Esophagus muscularis mucosa (tissue), 4 donors: ENCODE measurements at regions not wholly inside any gene's neighbourhood (a gene's known extent, or its start where the extent isn't known, plus 50 kb on each side); places are given as distances from the start of the nearest gene placed in this dataset.

Source experiments
- DNase-seq: peaks from one replicate; pipeline ENCODE4 v3.0.0-alpha.2; 2017; ENCODE audit errors: extremely low spot score
- H3K27ac ChIP-seq, 4 donors: fragments of 200-600 bp; sonication (generic); replicated peaks in 1 of 4; 1 replicate in 3 of 4; 2 replicates in 1 of 4; pipeline ENCODE4 v1.5.1; 2016 to 2019; ENCODE audit warnings: mild to moderate bottlenecking in 1 of 4
- H3K27me3 ChIP-seq, 4 donors: fragments of 200-600 bp; sonication (generic); one replicate each; pipeline versions ENCODE4 v1.5.1 to v1.6.0; 2016 to 2019
- H3K36me3 ChIP-seq, 4 donors: fragments of 200-600 bp; sonication (generic); one replicate each; pipeline ENCODE4 v1.5.1; 2016 to 2019
- H3K4me1 ChIP-seq, 4 donors: fragments of 200-600 bp; sonication (generic); one replicate each; pipeline ENCODE4 v1.5.1; 2016 to 2019
- H3K4me3 ChIP-seq, 4 donors: fragments of 200-600 bp; sonication (generic); 1 replicate in 2 of 4; 2 replicates in 2 of 4; pipeline ENCODE4 v1.5.1; 2016 to 2019; ENCODE audit warnings: mild to moderate bottlenecking in 4 of 4, moderate library complexity in 1 of 4
- H3K9me3 ChIP-seq, 4 donors: fragments of 200-600 bp; sonication (generic); 1 replicate in 3 of 4; 2 replicates in 1 of 4; pipeline ENCODE4 v1.5.1; 2016 to 2019
- CTCF ChIP-seq, 3 experiments: fragments of 200-600 bp in 2 of 3; fragments of 450-650 bp in 1 of 3; sonication (generic) in 2 of 3; IDR thresholded peaks; one replicate each; pipeline ENCODE4 v1.5.1; 2017 to 2019; ENCODE audit warnings: antibody characterized with exemption in 3 of 3, mild to moderate bottlenecking in 2 of 3, moderate library complexity in 1 of 3
- EP300 ChIP-seq: sonication (generic); formaldehyde crosslinking; IDR thresholded peaks from one replicate; pipeline ENCODE4 v1.6.1; 2017; ENCODE audit warnings: antibody characterized with exemption
- POLR2A ChIP-seq: fragments of 450-650 bp; IDR thresholded peaks from one replicate; pipeline ENCODE4 v1.6.1; 2017; ENCODE audit warnings: antibody characterized with exemption, moderate library complexity, mild to moderate bottlenecking, low read depth
- POLR2AphosphoS5 ChIP-seq, 2 donors: sonication (generic); formaldehyde crosslinking; IDR thresholded peaks; one replicate each; pipeline ENCODE4 v1.6.1; 2017; ENCODE audit warnings: antibody characterized with exemption in 2 of 2
- WGBS: methylation state at CpG from one replicate; pipeline ENCODE4 v1.1.5; 2018; 5-methylcytosine and 5-hydroxymethylcytosine counted together
- intact Hi-C: fragments of 100-400 bp; cut with DNase I; formaldehyde crosslinking; loops from one replicate; pipeline ENCODE4 v1.15.1; 2023

GRCh38 chr2:163405298-163405697, 330.5 kb downstream of the FIGN start:
- DNase-seq: no peak
- WGBS: 88% methylated on average over 2 of the region's 2 CpGs
- intact Hi-C loops: no loop called here
- H3K4me1 ChIP-seq: no peaks in the 10 kb centered on the region
- H3K36me3 ChIP-seq: no peaks in the 10 kb centered on the region
- no peaks in the 10 kb centered on the region for H3K27me3 ChIP-seq
- TF ChIP-seq CTCF (IDR thresholded peaks at IDR 0.05) (no peak), POLR2AphosphoS5 (IDR thresholded peaks at IDR 0.05) (no peak), POLR2A (no peak), EP300 (no peak)
- H3K9me3 ChIP-seq: no peaks in the 10 kb centered on the region
- H3K27ac ChIP-seq: no peak overlapping the region
- H3K4me3 ChIP-seq: no peak overlapping the region

- WGBS: 72% methylated on average over 3 of the region's 3 CpGs
- H3K27ac ChIP-seq: no peak overlapping the region
These were observed 334.3 kb downstream of the FIGN start for GRCh38 chr2:163401481-163401880.

GRCh38 chr2:163397451-163397850, 338.4 kb downstream of the FIGN start:
- Histone ChIP-seq H3K36me3 (no peaks in the 10 kb centered on the region), H3K4me1 (peaks cover 0 to 7% (median 0%) of the 10 kb centered on the region in 4 donors), H3K27me3 (no peaks in the 10 kb centered on the region), H3K27ac (no peak overlapping the region), H3K9me3 (no peaks in the 10 kb centered on the region), H3K4me3 (no peak overlapping the region)
- 82% methylated on average over 2 of the region's 2 CpGs for WGBS
- intact Hi-C loops: no loop called here
- no peak for DNase-seq
- TF ChIP-seq POLR2AphosphoS5 (IDR thresholded peaks at IDR 0.05) (no peak), CTCF (IDR thresholded peaks at IDR 0.05) (no peak), EP300 (no peak), POLR2A (no peak)

More at GRCh38 chr2:163401481-163401880, 334.3 kb downstream of the FIGN start:
- H3K9me3 ChIP-seq: no peaks in the 10 kb centered on the region
- no peaks in the 10 kb centered on the region for H3K36me3 ChIP-seq
- intact Hi-C loops: no loop called here
- H3K27me3 ChIP-seq: no peaks in the 10 kb centered on the region
- no peak overlapping the region for H3K4me3 ChIP-seq
- H3K4me1 ChIP-seq: peaks cover 0 to 7% (median 0%) of the 10 kb centered on the region in 4 donors
- TF ChIP-seq EP300 (no peak), CTCF (IDR thresholded peaks at IDR 0.05) (no peak), POLR2A (no peak), POLR2AphosphoS5 (IDR thresholded peaks at IDR 0.05) (no peak)
- no peak for DNase-seq

GRCh38 chr2:163395602-163396001, 340.2 kb downstream of the FIGN start:
- Histone ChIP-seq H3K27me3 (no peaks in the 10 kb centered on the region), H3K36me3 (no peaks in the 10 kb centered on the region), H3K9me3 (no peaks in the 10 kb centered on the region), H3K27ac (no peak overlapping the region), H3K4me1 (peaks cover 0 to 7% (median 0%) of the 10 kb centered on the region in 4 donors), H3K4me3 (no peak overlapping the region)
- WGBS: 74% methylated on average over 2 of the region's 2 CpGs
- no peak for DNase-seq
- TF ChIP-seq EP300 (no peak), POLR2A (no peak), POLR2AphosphoS5 (IDR thresholded peaks at IDR 0.05) (no peak), CTCF (IDR thresholded peaks at IDR 0.05) (no peak)
- intact Hi-C loops: no loop called here

GRCh38 chr2:163389838-163390237, 346.0 kb downstream of the FIGN start:
- Histone ChIP-seq H3K27me3 (no peaks in the 10 kb centered on the region), H3K4me1 (no peaks in the 10 kb centered on the region), H3K36me3 (no peaks in the 10 kb centered on the region), H3K4me3 (no peak overlapping the region), H3K9me3 (no peaks in the 10 kb centered on the region), H3K27ac (no peak overlapping the region)
- DNase-seq: no peak
- WGBS: 79% methylated on average over 2 of the region's 2 CpGs
- intact Hi-C loops: no loop called here
- TF ChIP-seq POLR2AphosphoS5 (IDR thresholded peaks at IDR 0.05) (no peak), CTCF (IDR thresholded peaks at IDR 0.05) (no peak), EP300 (no peak), POLR2A (no peak)
